ENCODE measurements at regions not wholly inside any gene's neighbourhood (a gene's known extent, or its start where the extent isn't known, plus 50 kb on each side); places are given as distances from the start of the nearest gene placed in this dataset.

GRCh38 chr1:194776657-194777056, 1590.2 kb upstream of the B3GALT2 start:
- no peak overlapping the region for H3K9ac ChIP-seq (ENCODE audit: insufficient read depth in 1 of 2, low read depth in 2 of 2, low read length in 2 of 2)
- H3K4me3 ChIP-seq: no peak overlapping the region
- H3K36me3 ChIP-seq (ENCODE audit: control insufficient read depth, insufficient read depth, low read length): peaks cover 14% of the 10 kb centered on the region; the same call in 1 of the 3 replicates
- H3K9me3 ChIP-seq (replicated peaks; ENCODE audit: control insufficient read depth, insufficient read depth, low read depth, low read length): no peaks in the 10 kb centered on the region
- no peak for DNase-seq (ENCODE audit: extremely low read depth in 1 of 4, low spot score in 3 of 4)
- intact Hi-C loops (cut with micrococcal nuclease) (no loop called here), in situ Hi-C loops (cut with MboI) (no loop called here)
- H3K4me2 ChIP-seq (ENCODE audit: insufficient read depth, low read length): no peak overlapping the region
- no TSS peak for BruUV-seq (replicated peaks)
- H3K9me1 ChIP-seq (ENCODE audit: control insufficient read depth, insufficient read depth, low read length): no peaks in the 10 kb centered on the region
- 55% methylated on average over 3 of the region's 3 CpGs for WGBS (ENCODE audit: insufficient coverage, low coverage, missing lambda C conversion rate)
- ChIA-PET CTCF (ENCODE audit: low intra/inter-chr PET ratio) (no interaction called here), POLR2A (interaction anchor here (0.6 kb wide), 1 partner anchor 48 kb away, joined by 3 read pairs; no protein-coding TSS in a partner anchor)
- H2AFZ ChIP-seq (ENCODE audit: low read depth, low read length): no peak overlapping the region
- H3K79me2 ChIP-seq (ENCODE audit: control insufficient read depth, insufficient read depth, low read length): peaks cover 15% of the 10 kb centered on the region; the same call in 1 of the 3 replicates
- H3K27ac ChIP-seq (ENCODE audit: extremely low read depth, low read depth, low read length): no peak overlapping the region
- TF ChIP-seq BCLAF1 (IDR thresholded peaks at IDR 0.05; ENCODE audit: borderline replicate concordance in 1 of 2, control insufficient read depth in 1 of 2, low read depth in 2 of 2, low read length in 1 of 2): no peak
- no peak for TF ChIP-seq CREM (IDR thresholded peaks at IDR 0.05; ENCODE audit: low read depth)
- TF ChIP-seq NRF1 (conservative IDR thresholded peaks at IDR 0.05 in 1 of 2, IDR thresholded peaks at IDR 0.05 in 1 of 2): no peak
- no peaks in the 10 kb centered on the region for H3K4me1 ChIP-seq (replicated peaks in 1 of 2; ENCODE audit: control insufficient read depth in 2 of 2, insufficient read depth in 2 of 2, low read length in 2 of 2)
- no peaks in the 10 kb centered on the region for H3K27me3 ChIP-seq (ENCODE audit: control insufficient read depth in 2 of 2, insufficient read depth in 2 of 2, low read length in 2 of 2)
- ATAC-seq: no peak
- H4K20me1 ChIP-seq (replicated peaks; ENCODE audit: control insufficient read depth, insufficient read depth, low read length): no peaks in the 10 kb centered on the region
- FAIRE-seq: no peak

All from K562 (cell line).